WTC11 (cell line): ENCODE measurements at regions not wholly inside any gene's neighbourhood (a gene's known extent, or its start where the extent isn't known, plus 50 kb on each side); places are given as distances from the start of the nearest gene placed in this dataset.

Source experiments
- ATF2 ChIP-seq: sonication (generic); formaldehyde crosslinking; IDR thresholded peaks from 2 replicates; pipeline ENCODE4 v1.8.1; 2022; ENCODE audit warnings: low read depth, missing genetic modification reagents, borderline replicate concordance
- E2F1 ChIP-seq: sonication (generic); formaldehyde crosslinking; IDR thresholded peaks from 2 replicates; pipeline ENCODE4 v1.8.0; 2022; ENCODE audit warnings: mild to moderate bottlenecking, missing genetic modification reagents
- NFYB ChIP-seq: sonication (generic); formaldehyde crosslinking; conservative IDR thresholded peaks from 2 replicates; pipeline ENCODE4 v1.8.0; 2022; ENCODE audit warnings: low read depth, missing genetic modification reagents
- NR3C1 ChIP-seq: sonication (generic); formaldehyde crosslinking; conservative IDR thresholded peaks from 2 replicates; pipeline ENCODE4 v1.8.1; 2023; ENCODE audit warnings: low read depth, mild to moderate bottlenecking, missing genetic modification reagents
- PRDM15 ChIP-seq: sonication (generic); formaldehyde crosslinking; IDR thresholded peaks from 2 replicates; pipeline ENCODE4 v1.8.0; 2022; ENCODE audit warnings: missing genetic modification reagents
- RELA ChIP-seq: sonication (generic); formaldehyde crosslinking; IDR thresholded peaks from 2 replicates; pipeline ENCODE4 v1.8.1; 2022; ENCODE audit warnings: missing genetic modification reagents, mild to moderate bottlenecking, borderline replicate concordance
- USF2 ChIP-seq: sonication (generic); formaldehyde crosslinking; IDR thresholded peaks from 2 replicates; pipeline ENCODE4 v1.8.1; 2023; ENCODE audit warnings: mild to moderate bottlenecking, missing genetic modification reagents, moderate library complexity
- ZBTB43 ChIP-seq: sonication (generic); formaldehyde crosslinking; IDR thresholded peaks from 2 replicates; pipeline ENCODE4 v1.8.1; 2023; ENCODE audit warnings: mild to moderate bottlenecking, missing genetic modification reagents
- ZNF396 ChIP-seq: fragments of 250-450 bp; sonication (Bioruptor Pico); IDR thresholded peaks from 2 replicates; pipeline ENCODE4 v1.8.0; 2021; ENCODE audit warnings: mild to moderate bottlenecking, moderate library complexity, borderline replicate concordance
- ZNF512 ChIP-seq: sonication (generic); formaldehyde crosslinking; IDR thresholded peaks from 2 replicates; pipeline ENCODE4 v1.8.1; 2022; ENCODE audit warnings: missing genetic modification reagents, borderline replicate concordance
- TF ChIP-seq, protein P1 (sequence below): fragments of 200-600 bp; IDR thresholded peaks from 2 replicates; pipeline ENCODE4 v1.8.0; 2022; ENCODE audit warnings: antibody characterized with exemption
- TF ChIP-seq, protein P2 (sequence below): sonication (generic); formaldehyde crosslinking; conservative IDR thresholded peaks from 2 replicates; pipeline ENCODE4 v1.8.1; 2022; ENCODE audit warnings: mild to moderate bottlenecking, missing genetic modification reagents

GRCh38 chr17:53270936-53271335, 551.8 kb upstream of the KIF2B start:
- TF ChIP-seq, protein P1, sequence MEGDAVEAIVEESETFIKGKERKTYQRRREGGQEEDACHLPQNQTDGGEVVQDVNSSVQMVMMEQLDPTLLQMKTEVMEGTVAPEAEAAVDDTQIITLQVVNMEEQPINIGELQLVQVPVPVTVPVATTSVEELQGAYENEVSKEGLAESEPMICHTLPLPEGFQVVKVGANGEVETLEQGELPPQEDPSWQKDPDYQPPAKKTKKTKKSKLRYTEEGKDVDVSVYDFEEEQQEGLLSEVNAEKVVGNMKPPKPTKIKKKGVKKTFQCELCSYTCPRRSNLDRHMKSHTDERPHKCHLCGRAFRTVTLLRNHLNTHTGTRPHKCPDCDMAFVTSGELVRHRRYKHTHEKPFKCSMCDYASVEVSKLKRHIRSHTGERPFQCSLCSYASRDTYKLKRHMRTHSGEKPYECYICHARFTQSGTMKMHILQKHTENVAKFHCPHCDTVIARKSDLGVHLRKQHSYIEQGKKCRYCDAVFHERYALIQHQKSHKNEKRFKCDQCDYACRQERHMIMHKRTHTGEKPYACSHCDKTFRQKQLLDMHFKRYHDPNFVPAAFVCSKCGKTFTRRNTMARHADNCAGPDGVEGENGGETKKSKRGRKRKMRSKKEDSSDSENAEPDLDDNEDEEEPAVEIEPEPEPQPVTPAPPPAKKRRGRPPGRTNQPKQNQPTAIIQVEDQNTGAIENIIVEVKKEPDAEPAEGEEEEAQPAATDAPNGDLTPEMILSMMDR: no peak
- TF ChIP-seq E2F1 (CRISPR knock-in tag): no peak
- no peak for TF ChIP-seq NFYB
- no peak for TF ChIP-seq ZNF512 (CRISPR knock-in tag)
- no peak for TF ChIP-seq NR3C1 (CRISPR knock-in tag)
- TF ChIP-seq, protein P2, sequence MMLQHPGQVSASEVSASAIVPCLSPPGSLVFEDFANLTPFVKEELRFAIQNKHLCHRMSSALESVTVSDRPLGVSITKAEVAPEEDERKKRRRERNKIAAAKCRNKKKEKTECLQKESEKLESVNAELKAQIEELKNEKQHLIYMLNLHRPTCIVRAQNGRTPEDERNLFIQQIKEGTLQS (CRISPR knock-in tag): no peak
- no peak for TF ChIP-seq USF2 (CRISPR knock-in tag)
- no peak for TF ChIP-seq ZBTB43 (CRISPR knock-in tag)
- no peak for TF ChIP-seq ZNF396 (CRISPR knock-in tag)
- no peak for TF ChIP-seq PRDM15 (CRISPR knock-in tag)
- no peak for TF ChIP-seq ATF2
- TF ChIP-seq RELA (CRISPR knock-in tag): no peak
